ENCODE measurements at regions not wholly inside any gene's neighbourhood (a gene's known extent, or its start where the extent isn't known, plus 50 kb on each side); places are given as distances from the start of the nearest gene placed in this dataset.
"Not testable (repeated sequence)": the region's sequence is repeated elsewhere in the genome, so short reads cannot be mapped to it uniquely, and the experiment has no call there.

DNA sequence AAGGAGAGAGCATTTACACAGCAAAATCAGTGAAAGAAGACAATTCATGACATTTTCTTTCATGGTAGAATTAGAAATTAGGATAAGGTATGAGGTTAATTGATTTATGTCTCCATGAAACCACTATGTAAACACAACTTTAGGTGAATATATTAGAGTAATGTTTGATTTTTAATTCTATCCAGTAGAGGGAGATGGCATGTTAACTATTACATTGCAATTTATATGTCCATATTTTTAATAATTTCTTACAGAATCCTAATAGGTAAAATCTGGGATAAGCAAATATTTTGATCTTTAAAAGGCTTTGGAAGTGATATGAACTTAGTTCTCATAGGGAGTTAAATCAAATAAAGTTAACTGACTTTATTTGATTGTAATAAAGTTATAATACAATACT is 373.4 kb upstream of the PDE3A start:
- no peak for DNase-seq

DNA sequence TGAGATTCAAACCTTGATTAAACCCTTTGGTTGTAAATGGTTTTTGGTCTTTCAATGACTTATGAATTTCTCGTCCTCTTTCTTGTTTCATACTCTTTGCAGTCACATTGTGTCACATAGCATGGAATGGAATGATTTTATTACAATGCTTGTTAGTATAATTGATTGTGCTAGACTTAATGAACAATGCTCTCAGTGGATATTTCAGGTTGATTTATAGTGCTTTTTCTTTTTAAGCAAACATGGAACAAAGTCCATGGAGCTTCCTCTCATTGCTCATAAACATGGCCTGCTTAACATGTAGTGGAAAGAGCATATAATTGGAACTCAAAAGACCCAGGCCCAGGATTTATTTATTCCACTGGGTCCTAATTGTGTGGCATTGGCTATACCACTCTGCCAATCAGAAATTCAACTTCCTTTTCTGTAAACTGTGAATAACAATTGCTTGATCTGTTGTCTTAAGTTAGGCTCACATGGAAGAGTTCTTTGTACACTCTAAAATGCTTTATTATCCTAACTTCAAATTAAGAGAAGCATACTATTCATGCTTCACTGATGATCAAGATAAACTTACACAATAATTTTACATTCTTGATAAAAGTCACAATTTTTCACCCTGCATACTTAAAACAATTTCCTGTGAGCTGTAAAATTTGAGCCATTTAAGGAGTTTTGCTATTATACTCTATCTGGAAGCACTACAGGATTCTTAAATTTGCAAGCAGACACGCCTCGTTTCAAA is 370.5 kb upstream of the PDE3A start:
- no peak for DNase-seq

- no peak for DNase-seq
Observed at GRCh38 chr12:19998411-19998810, 369.9 kb upstream of the PDE3A start.

DNA sequence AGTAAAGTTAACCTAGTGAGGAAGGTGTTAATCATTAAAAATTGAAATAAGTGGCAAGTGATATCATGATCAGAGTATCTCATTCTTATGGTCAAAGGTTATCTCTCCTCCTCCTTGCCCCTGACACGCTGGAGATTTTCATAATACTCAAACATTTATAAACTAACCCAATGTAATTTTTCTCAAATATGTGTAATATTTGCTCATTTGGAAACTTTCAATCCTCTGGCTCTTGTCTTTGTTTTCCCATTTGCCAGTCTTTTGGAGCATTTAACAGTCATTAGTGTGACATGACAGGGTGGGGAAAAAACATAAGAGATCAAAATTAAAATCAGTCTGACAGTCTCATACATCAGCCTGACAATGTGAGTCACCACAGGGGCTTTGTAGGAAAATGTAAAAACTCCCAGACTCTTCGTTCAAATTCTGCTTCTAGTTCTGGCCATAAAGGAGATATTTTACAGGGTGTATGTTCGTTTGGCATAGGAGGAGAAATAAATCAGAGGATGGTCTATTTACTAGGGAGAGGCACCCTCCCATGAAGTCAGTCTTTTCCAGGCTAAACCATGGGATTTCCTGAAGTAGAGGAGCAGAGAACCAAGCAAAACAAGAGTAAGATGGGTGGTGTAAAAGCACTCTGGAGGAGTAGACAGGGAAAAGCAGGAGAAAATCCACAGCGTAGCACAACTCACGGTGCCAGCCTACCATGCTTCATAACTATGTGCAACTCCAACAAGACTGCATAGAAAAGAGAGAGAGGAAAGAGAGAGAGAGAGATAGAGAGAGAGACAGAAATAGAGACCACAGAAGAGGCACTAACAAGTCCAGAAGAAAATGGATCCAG is 369.2 kb upstream of the PDE3A start:
- no peak for DNase-seq

DNA sequence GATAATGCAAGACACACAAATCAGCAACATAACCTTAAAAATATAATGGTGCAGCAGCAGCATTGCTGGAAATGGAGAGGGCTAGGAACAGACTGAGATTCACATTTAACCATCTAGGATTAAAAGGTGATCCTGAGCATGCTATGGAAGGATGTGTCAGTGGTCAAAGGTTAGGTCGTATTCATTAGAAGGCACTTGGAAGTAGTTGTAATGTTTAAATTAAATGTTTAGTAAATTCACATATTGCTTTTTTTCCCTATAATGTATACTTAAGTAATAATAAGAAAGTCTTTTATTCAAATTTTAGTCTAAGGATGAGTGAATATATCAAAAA is 368.6 kb upstream of the PDE3A start:
- no peak for DNase-seq

DNA sequence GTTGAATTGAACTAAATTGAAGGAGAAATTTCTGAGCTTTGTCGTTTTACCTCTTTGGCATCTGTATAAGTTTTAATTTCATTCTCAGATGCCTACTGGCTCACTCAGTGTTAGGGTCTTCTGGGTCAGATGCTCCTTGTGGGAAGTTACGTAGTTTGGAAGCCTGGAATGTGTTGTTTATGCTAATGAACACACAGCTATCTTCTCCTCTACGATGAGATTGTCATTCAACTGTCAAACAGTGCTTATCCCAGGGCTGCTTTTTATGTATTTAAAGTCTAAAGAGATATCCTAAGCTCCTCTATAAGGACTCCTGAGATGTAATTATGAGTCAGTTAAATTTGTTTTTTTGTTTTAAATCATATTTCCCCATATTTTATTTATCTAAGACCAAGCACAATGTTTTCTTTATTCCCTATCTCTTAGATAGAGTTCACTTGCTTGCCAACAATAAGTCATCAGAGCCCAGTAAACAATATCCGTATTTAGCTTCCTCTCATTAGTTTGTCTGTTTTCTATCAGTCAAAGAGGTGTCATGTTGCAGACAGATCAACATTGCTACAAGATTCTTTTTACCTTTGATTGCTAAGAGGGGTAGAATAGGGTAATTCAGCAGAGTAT is 368.0 kb upstream of the PDE3A start:
- no peak for DNase-seq

GRCh38 chr12:20003252-20003651 is 365.1 kb upstream of the PDE3A start:
- DNase-seq, result no peak

GRCh38 chr12:20004952-20005351 is 363.4 kb upstream of the PDE3A start:
- DNase-seq, result no peak

DNA sequence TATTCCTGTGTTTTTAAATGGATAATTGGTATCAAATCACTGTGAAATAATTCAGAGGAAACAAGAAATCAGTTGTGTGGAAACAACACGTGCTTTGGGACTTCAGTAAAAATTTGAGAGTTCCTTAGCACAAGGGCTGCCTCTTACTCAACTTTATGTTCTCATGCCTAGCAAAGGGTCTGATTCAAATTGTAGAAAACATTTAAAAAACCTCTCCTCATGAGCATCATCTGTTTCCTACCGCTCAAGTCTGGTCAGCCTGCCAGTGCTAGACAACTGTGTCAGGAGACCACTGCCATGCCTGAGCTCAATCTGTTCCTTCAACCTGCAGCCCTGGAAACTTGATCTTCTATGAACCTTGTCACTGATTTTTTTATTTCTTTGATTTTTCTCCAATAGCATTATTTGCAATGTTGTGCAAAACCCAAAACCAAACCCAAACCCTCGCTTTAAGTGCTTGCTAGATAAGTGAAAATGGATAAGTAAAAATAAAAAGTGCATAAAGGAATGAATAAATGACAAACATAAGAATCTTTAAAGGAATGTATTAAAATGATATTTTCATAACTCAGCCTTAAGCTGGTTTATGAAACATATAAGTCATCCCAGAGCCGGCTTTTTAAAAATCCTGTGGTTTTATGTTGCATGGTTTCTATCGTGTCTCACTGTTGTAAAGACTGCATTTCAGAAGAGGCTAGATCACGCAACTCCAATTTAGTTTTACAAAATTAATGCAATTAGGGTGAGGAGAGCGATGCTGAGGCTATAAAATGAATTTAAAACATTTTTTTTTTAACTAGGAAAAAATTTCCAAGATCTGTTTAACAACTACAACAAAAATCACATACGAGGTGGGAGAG is 361.2 kb upstream of the PDE3A start:
- peak; percentile 27 for DNase-seq

DNA sequence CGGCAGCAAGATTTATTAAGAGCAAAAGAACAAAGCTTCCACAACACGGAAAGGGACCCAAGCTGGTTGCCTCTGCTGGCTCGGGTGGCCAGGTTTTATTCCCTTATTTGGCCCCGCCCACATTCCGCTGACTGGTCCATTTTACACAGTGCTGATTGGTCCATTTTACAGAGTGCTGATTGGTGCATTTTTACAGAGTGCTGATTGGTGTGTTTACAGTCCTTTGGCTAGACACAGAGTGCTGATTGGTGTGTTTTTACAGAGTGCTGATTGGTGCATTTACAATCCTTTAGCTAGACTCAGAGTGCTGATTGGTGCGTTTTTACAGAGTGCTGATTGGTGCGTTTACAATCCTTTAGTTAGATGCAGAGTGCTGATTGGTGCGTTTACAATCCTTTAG is 358.4 kb upstream of the PDE3A start:
- DNase-seq, result not testable (repeated sequence)

GRCh38 chr12:20011200-20011599 is 357.1 kb upstream of the PDE3A start:
- DNase-seq, result no peak

- no peak for DNase-seq
Observed at GRCh38 chr12:20017802-20018201, 350.5 kb upstream of the PDE3A start.

DNA sequence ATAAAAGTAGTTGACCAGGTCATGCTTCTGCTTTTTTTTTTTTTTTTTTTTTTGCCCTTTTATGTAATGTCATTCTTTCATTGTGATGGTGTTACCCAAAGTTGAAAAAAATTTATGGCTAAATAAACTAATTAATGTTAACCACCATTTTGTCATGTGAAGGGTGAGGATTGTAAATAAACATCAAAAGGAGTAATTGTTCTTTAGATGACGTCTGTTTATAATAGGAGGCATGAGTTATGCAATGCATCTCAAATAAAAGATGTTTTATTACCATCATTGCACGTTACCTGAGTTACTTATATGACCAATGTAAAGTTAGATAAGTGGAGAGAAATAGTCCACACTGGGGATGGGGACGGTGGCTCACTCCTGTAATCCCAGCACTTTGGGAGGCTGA is 349.9 kb upstream of the PDE3A start:
- DNase-seq, result no peak

GRCh38 chr12:20024194-20024593 is 344.1 kb upstream of the PDE3A start:
- peak; percentile 74 for DNase-seq

DNA sequence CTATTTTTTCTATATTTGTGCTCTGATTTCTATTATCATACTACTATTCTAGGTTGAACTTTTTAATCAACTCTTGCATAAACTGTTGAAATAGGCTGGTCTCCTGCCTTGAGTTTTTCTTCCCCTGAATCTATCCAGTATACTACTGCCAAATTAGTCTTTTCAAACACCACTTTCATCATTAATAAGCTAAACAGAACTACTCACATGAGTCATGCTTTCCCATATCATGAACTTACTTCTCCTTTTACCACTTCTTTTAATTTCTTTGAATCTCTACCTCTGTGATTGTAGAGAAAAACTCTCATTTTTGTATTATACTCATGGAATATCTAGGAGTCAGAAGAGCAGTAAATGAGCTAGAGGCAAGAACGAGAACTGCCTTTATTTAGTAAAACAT is 340.3 kb upstream of the PDE3A start:
- DNase-seq, result no peak

DNA sequence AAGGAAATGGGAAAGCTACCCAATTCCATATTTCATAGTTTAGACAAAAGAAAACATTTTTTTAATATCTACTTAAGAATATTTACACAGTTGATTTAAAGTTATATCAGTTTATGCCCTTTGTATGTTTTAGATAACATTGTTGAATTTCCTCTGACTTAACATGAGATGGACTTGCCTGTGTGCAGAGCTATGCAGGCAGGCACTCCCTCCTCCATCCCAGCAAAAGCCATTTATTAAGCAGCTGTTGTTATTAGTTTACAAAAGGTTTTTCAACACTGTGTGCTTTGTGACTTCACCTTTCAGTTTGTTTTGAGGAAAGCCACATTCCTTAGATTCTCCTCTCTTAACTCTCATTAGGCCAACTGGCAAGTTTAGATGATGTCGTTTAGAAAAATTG is 337.5 kb upstream of the PDE3A start:
- DNase-seq, result no peak

DNA sequence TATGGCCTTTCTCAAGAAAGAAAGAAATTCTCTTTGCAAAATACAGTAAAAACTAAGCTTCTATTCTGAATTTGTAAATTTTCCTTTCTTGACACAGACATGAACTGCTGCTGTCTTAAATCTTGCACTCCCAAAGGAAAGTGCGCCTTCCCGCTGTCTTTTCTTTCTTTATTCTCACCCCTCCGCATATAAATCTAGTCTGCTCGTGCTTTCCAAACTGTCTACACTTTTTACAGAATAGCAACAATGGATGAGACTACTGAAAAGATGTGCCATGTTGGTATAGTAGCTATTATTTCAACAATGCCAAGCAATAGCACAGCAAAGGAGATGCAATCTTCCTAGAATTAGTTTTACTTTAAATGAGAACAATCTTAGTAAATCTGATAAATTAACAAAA is 328.8 kb upstream of the PDE3A start:
- no peak for DNase-seq

DNA sequence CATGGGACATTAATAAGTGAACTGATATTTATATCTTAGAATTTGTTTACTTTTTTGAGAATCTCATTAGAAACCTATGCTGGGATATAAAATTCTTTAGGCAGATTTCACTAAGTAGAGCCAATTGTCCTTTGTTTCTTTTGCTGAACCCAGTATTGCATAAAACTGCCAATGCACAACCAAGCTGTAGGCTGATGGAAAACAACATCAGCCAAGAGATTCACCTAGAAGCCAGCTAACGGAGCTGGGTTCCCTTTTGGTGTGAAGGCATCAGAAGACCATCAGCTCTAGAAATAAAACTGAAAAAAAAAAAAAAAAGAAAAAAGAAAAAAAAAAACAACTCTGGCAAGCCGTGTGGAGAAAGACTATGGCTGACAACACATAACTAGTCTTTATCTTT is 328.2 kb upstream of the PDE3A start:
- no peak for DNase-seq

GRCh38 chr12:20040831-20041230 is 327.5 kb upstream of the PDE3A start:
- DNase-seq, result no peak

GRCh38 chr12:20044351-20044750 is 324.0 kb upstream of the PDE3A start:
- DNase-seq, result peak; percentile 79

- DNase-seq, result peak; percentile 77
Observed at GRCh38 chr12:20044846-20045245, 323.5 kb upstream of the PDE3A start.

DNA sequence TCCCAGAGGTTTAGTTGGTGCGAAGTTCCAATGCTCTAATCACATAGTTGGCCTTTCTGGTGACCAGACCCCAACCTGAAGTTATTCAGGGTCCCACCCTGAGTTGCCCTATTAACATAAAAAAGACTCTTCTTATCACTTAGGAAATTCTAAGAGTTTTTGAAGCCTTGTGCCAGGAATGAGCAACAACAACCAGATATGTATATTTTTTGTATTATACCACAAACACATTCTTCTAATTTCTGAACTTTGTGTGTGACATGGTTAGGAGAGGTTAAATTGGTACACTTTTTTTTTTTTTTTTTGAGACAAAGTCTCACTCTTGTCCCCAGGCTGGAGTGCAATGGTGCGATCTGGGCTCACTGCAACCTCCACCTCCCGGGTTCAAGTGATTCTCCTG is 320.4 kb upstream of the PDE3A start:
- DNase-seq, result no peak

DNA sequence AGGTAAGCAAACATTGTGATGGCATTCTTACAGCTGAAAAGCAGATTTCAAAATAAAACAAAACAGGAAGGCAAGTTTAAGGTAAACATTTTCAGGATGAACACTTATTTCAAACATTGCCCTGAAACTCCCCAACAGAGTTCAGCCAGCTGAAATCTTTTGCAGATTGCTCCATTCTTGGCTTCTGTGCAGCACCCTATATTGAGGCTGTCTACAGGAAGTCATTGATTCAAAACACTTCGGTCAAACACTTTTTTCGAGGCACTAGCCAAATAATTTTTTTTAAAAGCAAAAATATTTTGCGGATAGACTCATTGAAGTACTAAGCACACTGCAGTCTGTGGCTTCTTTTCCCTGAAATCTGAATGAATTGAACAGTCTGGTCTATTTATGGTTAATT is 318.1 kb upstream of the PDE3A start:
- no peak for DNase-seq
